Smooth muscle cell (in vitro differentiated cells): ENCODE measurements at regions not wholly inside any gene's neighbourhood (a gene's known extent, or its start where the extent isn't known, plus 50 kb on each side); places are given as distances from the start of the nearest gene placed in this dataset.

Source experiments
- DNase-seq: peaks from one replicate; lab custom pipeline; 2025; ENCODE audit not compliant: unreplicated experiment; lab: John Stamatoyannopoulos, UW
- H2AFZ ChIP-seq: fragments of 200-600 bp; sonication (generic); 2 replicates; pipeline ENCODE4 v1.6.0; 2016; ENCODE audit warnings: antibody characterized with exemption, low read depth, mild to moderate bottlenecking
- H3F3A ChIP-seq: fragments of 200-600 bp; sonication (generic); 2 replicates; pipeline ENCODE4 v1.6.0; 2017; ENCODE audit warnings: antibody characterized with exemption, low read depth
- H3K27ac ChIP-seq: fragments of 200-600 bp; sonication (generic); 2 replicates; pipeline ENCODE4 v1.5.1; 2016; ENCODE audit warnings: low read depth, mild to moderate bottlenecking
- H3K27me3 ChIP-seq: fragments of 200-600 bp; sonication (generic); 2 replicates; pipeline ENCODE4 v1.6.1; 2016; ENCODE audit warnings: low read depth, mild to moderate bottlenecking
- H3K36me3 ChIP-seq: fragments of 200-600 bp; sonication (generic); 2 replicates; pipeline ENCODE4 v1.5.1; 2016; ENCODE audit warnings: low read depth
- H3K4me1 ChIP-seq: fragments of 200-600 bp; sonication (generic); 2 replicates; pipeline ENCODE4 v1.5.1; 2016; ENCODE audit warnings: low read depth
- H3K4me2 ChIP-seq: fragments of 200-600 bp; sonication (generic); 2 replicates; pipeline ENCODE4 v1.6.0; 2016; ENCODE audit warnings: mild to moderate bottlenecking
- H3K4me3 ChIP-seq: fragments of 200-600 bp; sonication (generic); 2 replicates; pipeline ENCODE4 v1.5.1; 2016; ENCODE audit warnings: mild to moderate bottlenecking
- H3K79me2 ChIP-seq: fragments of 200-600 bp; sonication (generic); 2 replicates; pipeline ENCODE4 v1.6.0; 2016; ENCODE audit warnings: low read depth, mild to moderate bottlenecking
- H3K9ac ChIP-seq: fragments of 200-600 bp; sonication (generic); 2 replicates; pipeline ENCODE4 v1.6.0; 2016; ENCODE audit warnings: low read depth
- H3K9me3 ChIP-seq: fragments of 200-600 bp; sonication (generic); replicated peaks from 2 replicates; pipeline ENCODE4 v1.5.1; 2016; ENCODE audit warnings: low read depth
- H4K20me1 ChIP-seq: fragments of 200-600 bp; sonication (generic); 2 replicates; pipeline ENCODE4 v1.6.0; 2016; ENCODE audit warnings: low read depth
- CTCF ChIP-seq: fragments of 200-600 bp; sonication (generic); IDR thresholded peaks from 2 replicates; pipeline ENCODE4 v1.5.1; 2017; ENCODE audit warnings: borderline replicate concordance, mild to moderate bottlenecking, antibody characterized with exemption; ENCODE audit not compliant: insufficient read depth, poor library complexity, severe bottlenecking
- WGBS: methylation state at CpG from one replicate; pipeline ENCODE4 v1.1.7; 2016; ENCODE audit warnings: low lambda C conversion rate; 5-methylcytosine and 5-hydroxymethylcytosine counted together

GRCh38 chr1:114224196-114224907 is 70.7 kb upstream of the SYT6 start:
- Histone ChIP-seq H3K27ac (no peak overlapping the region), H3F3A (no peaks in the 10 kb centered on the region), H3K9ac (no peak overlapping the region), H4K20me1 (no peaks in the 10 kb centered on the region), H3K9me3 (no peaks in the 10 kb centered on the region), H3K79me2 (no peaks in the 10 kb centered on the region), H3K27me3 (no peaks in the 10 kb centered on the region), H3K4me2 (no peak overlapping the region), H3K4me1 (no peaks in the 10 kb centered on the region), H2AFZ (no peak overlapping the region), H3K36me3 (no peaks in the 10 kb centered on the region), H3K4me3 (no peak overlapping the region)
- 86% methylated on average over 7 of the region's 7 CpGs for WGBS
- no peak for DNase-seq
- TF ChIP-seq CTCF: no peak

- Histone ChIP-seq H2AFZ (no peak overlapping the region), H3K27me3 (no peaks in the 10 kb centered on the region), H3K9ac (no peak overlapping the region), H3K9me3 (no peaks in the 10 kb centered on the region), H3K4me2 (no peak overlapping the region), H3K27ac (no peak overlapping the region), H3K4me1 (no peaks in the 10 kb centered on the region), H3K79me2 (no peaks in the 10 kb centered on the region), H3F3A (no peaks in the 10 kb centered on the region), H3K4me3 (no peak overlapping the region), H4K20me1 (no peaks in the 10 kb centered on the region), H3K36me3 (no peaks in the 10 kb centered on the region)
- 81% methylated on average over 4 of the region's 4 CpGs for WGBS
- DNase-seq: no peak
- TF ChIP-seq CTCF: no peak
Measured at GRCh38 chr1:114222920-114223319, 69.3 kb upstream of the SYT6 start.

GRCh38 chr1:114219172-114219868 is 65.7 kb upstream of the SYT6 start:
- Histone ChIP-seq H3K9me3 (no peaks in the 10 kb centered on the region), H3K9ac (no peak overlapping the region), H3K79me2 (no peaks in the 10 kb centered on the region), H3K36me3 (no peaks in the 10 kb centered on the region), H3K4me1 (no peaks in the 10 kb centered on the region), H3K4me2 (no peak overlapping the region), H3F3A (no peaks in the 10 kb centered on the region), H2AFZ (peak overlapping the region; percentile 6), H3K27ac (no peak overlapping the region), H3K27me3 (no peaks in the 10 kb centered on the region), H3K4me3 (no peak overlapping the region), H4K20me1 (no peaks in the 10 kb centered on the region)
- 70% methylated on average over 7 of the region's 7 CpGs for WGBS
- TF ChIP-seq CTCF: peak; percentile 17
- no peak for DNase-seq
